ENCODE measurements at regions not wholly inside any gene's neighbourhood (a gene's known extent, or its start where the extent isn't known, plus 50 kb on each side); places are given as distances from the start of the nearest gene placed in this dataset.

GRCh38 chr14:39568809-39569538, 136.7 kb upstream of the FBXO33 start:
- H3K4me1 Mint-ChIP-seq, result no peaks in the 10 kb centered on the region
- Histone ChIP-seq H3K36me3 (ENCODE audit: insufficient read depth, low read length) (no peaks in the 10 kb centered on the region), H3K4me3 (ENCODE audit: low read length in 2 of 2) (no peak overlapping the region), H3K9me3 (ENCODE audit: control insufficient read depth in 1 of 2, low read length in 2 of 2) (no peaks in the 10 kb centered on the region), H3K27me3 (ENCODE audit: insufficient read depth, low read length) (no peaks in the 10 kb centered on the region), H3K27ac (ENCODE audit: low read depth, low read length) (no peak overlapping the region), H3K4me1 (ENCODE audit: insufficient read depth, low read length) (no peaks in the 10 kb centered on the region)
- no peak for DNase-seq
- peaks cover 0 to 29% (median 20%) of the 10 kb centered on the region in 8 donors for H3K9me3 Mint-ChIP-seq
- peaks cover 0 to 3% of the 10 kb centered on the region in 2 donors for H3K36me3 Mint-ChIP-seq
- CTCF ChIA-PET (ENCODE audit: partially characterized antibody), result no interaction called here
- intact Hi-C loops (cut with micrococcal nuclease), result no loop called here
- H3K4me3 Mint-ChIP-seq, result no peak overlapping the region
- POLR2A ChIA-PET (ENCODE audit: partially characterized antibody), result no interaction called here
- no peak overlapping the region for H3K27ac Mint-ChIP-seq
- H3K27me3 Mint-ChIP-seq, result no peaks in the 10 kb centered on the region

- no peaks in the 10 kb centered on the region for H3K9me3 ChIP-seq (ENCODE audit: control insufficient read depth in 1 of 2, low read length in 2 of 2)
- no peak overlapping the region for H3K27ac Mint-ChIP-seq
- H3K9me3 Mint-ChIP-seq, result peaks cover 0 to 26% (median 12%) of the 10 kb centered on the region in 8 donors
- H3K36me3 Mint-ChIP-seq, result peaks cover 0 to 3% of the 10 kb centered on the region in 2 donors
- H3K27me3 ChIP-seq (ENCODE audit: insufficient read depth, low read length), result no peaks in the 10 kb centered on the region
- H3K27me3 Mint-ChIP-seq, result no peaks in the 10 kb centered on the region
- no peak overlapping the region for H3K4me3 ChIP-seq (ENCODE audit: low read length in 2 of 2)
- intact Hi-C loops (cut with micrococcal nuclease), result no loop called here
- H3K4me1 Mint-ChIP-seq, result no peaks in the 10 kb centered on the region
- H3K27ac ChIP-seq (ENCODE audit: low read depth, low read length), result no peak overlapping the region
- no peaks in the 10 kb centered on the region for H3K4me1 ChIP-seq (ENCODE audit: insufficient read depth, low read length)
- DNase-seq, result no peak
- ChIA-PET POLR2A (ENCODE audit: partially characterized antibody) (no interaction called here), CTCF (ENCODE audit: partially characterized antibody) (no interaction called here)
- no peak overlapping the region for H3K4me3 Mint-ChIP-seq
- no peaks in the 10 kb centered on the region for H3K36me3 ChIP-seq (ENCODE audit: insufficient read depth, low read length)
These were observed 134.6 kb upstream of the FBXO33 start for GRCh38 chr14:39566795-39567194.

- ChIA-PET CTCF (ENCODE audit: partially characterized antibody) (no interaction called here), POLR2A (ENCODE audit: partially characterized antibody) (no interaction called here)
- Histone ChIP-seq H3K4me1 (ENCODE audit: insufficient read depth, low read length) (no peaks in the 10 kb centered on the region), H3K36me3 (ENCODE audit: insufficient read depth, low read length) (no peaks in the 10 kb centered on the region), H3K4me3 (ENCODE audit: low read length in 2 of 2) (no peak overlapping the region), H3K27ac (ENCODE audit: low read depth, low read length) (no peak overlapping the region), H3K27me3 (ENCODE audit: insufficient read depth, low read length) (no peaks in the 10 kb centered on the region), H3K9me3 (ENCODE audit: control insufficient read depth in 1 of 2, low read length in 2 of 2) (peaks cover 0 to 15% of the 10 kb centered on the region in 2 donors)
- no peak for DNase-seq
- intact Hi-C loops (cut with micrococcal nuclease), result no loop called here
- H3K36me3 Mint-ChIP-seq, result peaks cover 2 to 3% of the 10 kb centered on the region in 2 donors
- H3K27me3 Mint-ChIP-seq, result no peaks in the 10 kb centered on the region
- H3K27ac Mint-ChIP-seq, result no peak overlapping the region
- H3K4me3 Mint-ChIP-seq, result no peak overlapping the region
- H3K9me3 Mint-ChIP-seq, result peaks cover 0 to 47% (median 34%) of the 10 kb centered on the region in 8 donors
- H3K4me1 Mint-ChIP-seq, result no peaks in the 10 kb centered on the region
These were observed 131.1 kb upstream of the FBXO33 start for GRCh38 chr14:39563361-39563760.

- CTCF ChIA-PET (ENCODE audit: partially characterized antibody), result no interaction called here
- H3K27me3 Mint-ChIP-seq, result no peaks in the 10 kb centered on the region
- intact Hi-C loops (cut with micrococcal nuclease), result no loop called here
These were observed 129.9 kb upstream of the FBXO33 start for GRCh38 chr14:39562175-39562574.

GRCh38 chr14:39558525-39558924, 126.3 kb upstream of the FBXO33 start:
- Mint-ChIP-seq H3K9me3 (peaks cover 4 to 68% (median 42%) of the 10 kb centered on the region in 8 donors), H3K27me3 (no peaks in the 10 kb centered on the region), H3K4me3 (no peak overlapping the region), H3K36me3 (peaks cover 4 to 5% of the 10 kb centered on the region in 2 donors), H3K4me1 (no peaks in the 10 kb centered on the region), H3K27ac (no peak overlapping the region)
- Histone ChIP-seq H3K27ac (ENCODE audit: low read depth, low read length) (no peak overlapping the region), H3K4me1 (ENCODE audit: insufficient read depth, low read length) (no peaks in the 10 kb centered on the region), H3K4me3 (ENCODE audit: low read length in 2 of 2) (no peak overlapping the region), H3K9me3 (ENCODE audit: control insufficient read depth in 1 of 2, low read length in 2 of 2) (peaks cover 0 to 15% of the 10 kb centered on the region in 2 donors), H3K36me3 (ENCODE audit: insufficient read depth, low read length) (no peaks in the 10 kb centered on the region), H3K27me3 (ENCODE audit: insufficient read depth, low read length) (no peaks in the 10 kb centered on the region)
- POLR2A ChIA-PET (ENCODE audit: partially characterized antibody), result no interaction called here
- DNase-seq, result no peak
- CTCF ChIA-PET (ENCODE audit: partially characterized antibody), result no interaction called here
- intact Hi-C loops (cut with micrococcal nuclease), result no loop called here

More at GRCh38 chr14:39562175-39562574, 129.9 kb upstream of the FBXO33 start:
- Mint-ChIP-seq H3K4me1 (no peaks in the 10 kb centered on the region), H3K36me3 (peaks cover 2 to 3% of the 10 kb centered on the region in 2 donors), H3K4me3 (no peak overlapping the region), H3K27ac (no peak overlapping the region), H3K9me3 (peaks cover 2 to 49% (median 36%) of the 10 kb centered on the region in 8 donors)
- Histone ChIP-seq H3K4me1 (ENCODE audit: insufficient read depth, low read length) (no peaks in the 10 kb centered on the region), H3K27ac (ENCODE audit: low read depth, low read length) (no peak overlapping the region), H3K27me3 (ENCODE audit: insufficient read depth, low read length) (no peaks in the 10 kb centered on the region), H3K36me3 (ENCODE audit: insufficient read depth, low read length) (no peaks in the 10 kb centered on the region), H3K4me3 (ENCODE audit: low read length in 2 of 2) (no peak overlapping the region), H3K9me3 (ENCODE audit: control insufficient read depth in 1 of 2, low read length in 2 of 2) (peaks cover 0 to 15% of the 10 kb centered on the region in 2 donors)
- DNase-seq, result no peak
- POLR2A ChIA-PET (ENCODE audit: partially characterized antibody), result no interaction called here

- ChIA-PET CTCF (ENCODE audit: partially characterized antibody) (no interaction called here), POLR2A (ENCODE audit: partially characterized antibody) (no interaction called here)
- intact Hi-C loops (cut with micrococcal nuclease), result no loop called here
- Mint-ChIP-seq H3K27ac (no peak overlapping the region), H3K36me3 (peaks cover 4 to 5% of the 10 kb centered on the region in 2 donors), H3K9me3 (peaks cover 4 to 62% (median 36%) of the 10 kb centered on the region in 8 donors), H3K4me3 (no peak overlapping the region), H3K27me3 (no peaks in the 10 kb centered on the region), H3K4me1 (no peaks in the 10 kb centered on the region)
- H3K27me3 ChIP-seq (ENCODE audit: insufficient read depth, low read length), result no peaks in the 10 kb centered on the region
- peaks cover 0 to 15% of the 10 kb centered on the region in 2 donors for H3K9me3 ChIP-seq (ENCODE audit: control insufficient read depth in 1 of 2, low read length in 2 of 2)
- DNase-seq, result no peak
- no peaks in the 10 kb centered on the region for H3K36me3 ChIP-seq (ENCODE audit: insufficient read depth, low read length)
- no peak overlapping the region for H3K27ac ChIP-seq (ENCODE audit: low read depth, low read length)
- no peak overlapping the region for H3K4me3 ChIP-seq (ENCODE audit: low read length in 2 of 2)
- H3K4me1 ChIP-seq (ENCODE audit: insufficient read depth, low read length), result no peaks in the 10 kb centered on the region
These were observed 123.5 kb upstream of the FBXO33 start for GRCh38 chr14:39555749-39556148.

- H3K4me1 Mint-ChIP-seq, result no peaks in the 10 kb centered on the region
- POLR2A ChIA-PET (ENCODE audit: partially characterized antibody), result no interaction called here
These were observed 122.3 kb upstream of the FBXO33 start for GRCh38 chr14:39554576-39554975.

More at GRCh38 chr14:39554576-39554975, 122.3 kb upstream of the FBXO33 start:
- Mint-ChIP-seq H3K27ac (no peak overlapping the region), H3K27me3 (no peaks in the 10 kb centered on the region), H3K36me3 (peaks cover 2 to 5% of the 10 kb centered on the region in 2 donors), H3K4me3 (no peak overlapping the region), H3K9me3 (peaks cover 4 to 53% (median 34%) of the 10 kb centered on the region in 8 donors)
- Histone ChIP-seq H3K27ac (ENCODE audit: low read depth, low read length) (no peak overlapping the region), H3K27me3 (ENCODE audit: insufficient read depth, low read length) (no peaks in the 10 kb centered on the region), H3K36me3 (ENCODE audit: insufficient read depth, low read length) (no peaks in the 10 kb centered on the region), H3K4me3 (ENCODE audit: low read length in 2 of 2) (no peak overlapping the region), H3K4me1 (ENCODE audit: insufficient read depth, low read length) (no peaks in the 10 kb centered on the region), H3K9me3 (ENCODE audit: control insufficient read depth in 1 of 2, low read length in 2 of 2) (peaks cover 0 to 11% of the 10 kb centered on the region in 2 donors)
- intact Hi-C loops (cut with micrococcal nuclease), result no loop called here
- CTCF ChIA-PET (ENCODE audit: partially characterized antibody), result no interaction called here
- no peak for DNase-seq

All from CD4-positive, alpha-beta memory T cell (primary cell).